Trophoblast cell (in vitro differentiated cells and primary cell): ENCODE measurements at regions not wholly inside any gene's neighbourhood (a gene's known extent, or its start where the extent isn't known, plus 50 kb on each side); places are given as distances from the start of the nearest gene placed in this dataset.

Experiments used
- DNase-seq, 2 donors: peaks; one replicate each; pipeline ENCODE4 v3.0.0-alpha.2; 2016
- H2AFZ ChIP-seq: 2 replicates; pipeline ENCODE4 v1.6.1; 2013; ENCODE audit warnings: low read length, moderate library complexity, mild to moderate bottlenecking; ENCODE audit not compliant: insufficient read depth, poor library complexity
- H2AK5ac ChIP-seq: 2 replicates; pipeline ENCODE4 v1.6.1; 2013; ENCODE audit warnings: mild to moderate bottlenecking, low read length
- H2BK120ac ChIP-seq: 2 replicates; pipeline ENCODE4 v1.6.1; 2013; ENCODE audit warnings: low read length, mild to moderate bottlenecking, moderate library complexity; ENCODE audit not compliant: insufficient read depth, poor library complexity
- H2BK12ac ChIP-seq: 2 replicates; pipeline ENCODE4 v1.6.1; 2013; ENCODE audit warnings: mild to moderate bottlenecking, low read length, moderate library complexity
- H2BK5ac ChIP-seq: 2 replicates; pipeline ENCODE4 v1.6.1; 2013; ENCODE audit warnings: low read length, low read depth, moderate library complexity, mild to moderate bottlenecking; ENCODE audit not compliant: poor library complexity
- H3K14ac ChIP-seq: 2 replicates; pipeline ENCODE4 v1.6.1; 2013; ENCODE audit warnings: mild to moderate bottlenecking, low read length
- H3K18ac ChIP-seq: 2 replicates; pipeline ENCODE4 v1.6.1; 2013; ENCODE audit warnings: mild to moderate bottlenecking, low read length
- H3K23ac ChIP-seq: 2 replicates; pipeline ENCODE4 v1.6.1; 2013; ENCODE audit warnings: low read length
- H3K27ac ChIP-seq: 2 replicates; pipeline ENCODE4 v1.5.1; 2013; ENCODE audit warnings: low read depth, mild to moderate bottlenecking, inconsistent platforms, low read length, moderate library complexity
- H3K27me3 ChIP-seq: 2 replicates; pipeline ENCODE4 v1.6.1; 2013; ENCODE audit warnings: inconsistent platforms, mild to moderate bottlenecking, low read length, moderate library complexity; ENCODE audit not compliant: insufficient read depth
- H3K36me3 ChIP-seq, 2 experiments: 1 replicate in 1 of 2; 2 replicates in 1 of 2; pipeline ENCODE4 v1.6.1; 2013; ENCODE audit warnings: low read length in 2 of 2, mild to moderate bottlenecking in 2 of 2, moderate library complexity in 1 of 2; ENCODE audit not compliant: insufficient read depth in 2 of 2, control insufficient read depth in 1 of 2
- H3K4ac ChIP-seq: 2 replicates; pipeline ENCODE4 v1.6.1; 2013; ENCODE audit warnings: low read depth, mild to moderate bottlenecking, low read length, moderate library complexity
- H3K4me1 ChIP-seq, 2 experiments: 1 replicate in 1 of 2; 2 replicates in 1 of 2; pipeline ENCODE4 v1.6.1; 2013; ENCODE audit warnings: low read length in 2 of 2, mild to moderate bottlenecking in 2 of 2, moderate library complexity in 1 of 2; ENCODE audit not compliant: insufficient read depth in 2 of 2, control insufficient read depth in 1 of 2
- H3K4me2 ChIP-seq: 2 replicates; pipeline ENCODE4 v1.6.1; 2013; ENCODE audit warnings: inconsistent platforms, mild to moderate bottlenecking, low read length, moderate library complexity
- H3K4me3 ChIP-seq: 2 replicates; pipeline ENCODE4 v1.5.1; 2013; ENCODE audit warnings: mild to moderate bottlenecking, low read depth, low read length, inconsistent platforms
- H3K79me1 ChIP-seq: one replicate; pipeline ENCODE4 v1.6.1; 2013; ENCODE audit warnings: low read length
- H3K79me2 ChIP-seq: 2 replicates; pipeline ENCODE4 v1.6.1; 2013; ENCODE audit warnings: low read length, mild to moderate bottlenecking; ENCODE audit not compliant: control insufficient read depth, insufficient read depth, poor library complexity
- H3K9ac ChIP-seq: 2 replicates; pipeline ENCODE4 v1.6.1; 2013; ENCODE audit warnings: mild to moderate bottlenecking, low read length
- H3K9me3 ChIP-seq: 2 replicates; pipeline ENCODE4 v1.6.1; 2013; ENCODE audit warnings: low read depth, mild to moderate bottlenecking, control low read depth, inconsistent platforms, low read length; ENCODE audit not compliant: insufficient read depth
- H4K12ac ChIP-seq: 2 replicates; pipeline ENCODE4 v1.6.1; 2013; ENCODE audit warnings: low read depth, mild to moderate bottlenecking, low read length, moderate library complexity
- H4K8ac ChIP-seq: 2 replicates; pipeline ENCODE4 v1.6.1; 2013; ENCODE audit warnings: low read depth, mild to moderate bottlenecking, low read length, moderate library complexity
- H4K91ac ChIP-seq: one replicate; pipeline ENCODE4 v1.6.1; 2013; ENCODE audit warnings: low read depth, mild to moderate bottlenecking, low read length, moderate library complexity
- WGBS: extraction: QIAGEN DNeasy Blood & Tissue Kit; methylation state at CpG from one replicate; pipeline ENCODE4 v1.1.7; 2013; ENCODE audit warnings: missing lambda C conversion rate; ENCODE audit not compliant: insufficient read length, insufficient coverage; ENCODE audit errors: extremely low coverage; 5-methylcytosine and 5-hydroxymethylcytosine counted together

- no CpG with 5 or more reads among the region's 4 CpGs for WGBS
- H3K4me1 ChIP-seq = no peaks in the 10 kb centered on the region
- H4K8ac ChIP-seq = no peak overlapping the region
- no peak overlapping the region for H3K4me2 ChIP-seq
- H2AK5ac ChIP-seq = no peak overlapping the region
- H3K14ac ChIP-seq = no peak overlapping the region
- peaks cover under 1% of the 10 kb centered on the region for H3K9me3 ChIP-seq
- H3K4me3 ChIP-seq = no peak overlapping the region
- H2BK5ac ChIP-seq = no peak overlapping the region
- H3K18ac ChIP-seq = no peak overlapping the region
- no peaks in the 10 kb centered on the region for H3K79me1 ChIP-seq
- H3K27me3 ChIP-seq = no peaks in the 10 kb centered on the region
- H2BK120ac ChIP-seq = no peak overlapping the region
- H3K4ac ChIP-seq = no peak overlapping the region
- no peak overlapping the region for H2BK12ac ChIP-seq
- no peak for DNase-seq
- H3K9ac ChIP-seq = no peak overlapping the region
- no peak overlapping the region for H2AFZ ChIP-seq
- H4K12ac ChIP-seq = no peak overlapping the region
- no peak overlapping the region for H4K91ac ChIP-seq
- no peaks in the 10 kb centered on the region for H3K36me3 ChIP-seq
- H3K27ac ChIP-seq = no peak overlapping the region
- no peaks in the 10 kb centered on the region for H3K79me2 ChIP-seq
- H3K23ac ChIP-seq = no peak overlapping the region
These were observed 91.9 kb upstream of the MGMT start for GRCh38 chr10:129375171-129375570.

- no peak overlapping the region for H3K4ac ChIP-seq
- H4K8ac ChIP-seq = no peak overlapping the region
- H2AFZ ChIP-seq = no peak overlapping the region
- no peak overlapping the region for H3K4me2 ChIP-seq
- H4K12ac ChIP-seq = no peak overlapping the region
- H3K14ac ChIP-seq = no peak overlapping the region
- peaks cover 1% of the 10 kb centered on the region for H3K9me3 ChIP-seq
- no peak overlapping the region for H3K27ac ChIP-seq
- H3K79me2 ChIP-seq = no peaks in the 10 kb centered on the region
- H3K4me3 ChIP-seq = no peak overlapping the region
- H3K18ac ChIP-seq = no peak overlapping the region
- no peak overlapping the region for H4K91ac ChIP-seq
- no peak overlapping the region for H2BK120ac ChIP-seq
- H2AK5ac ChIP-seq = no peak overlapping the region
- no peak overlapping the region for H2BK12ac ChIP-seq
- no peaks in the 10 kb centered on the region for H3K79me1 ChIP-seq
- no peaks in the 10 kb centered on the region for H3K36me3 ChIP-seq
- no peaks in the 10 kb centered on the region for H3K27me3 ChIP-seq
- DNase-seq = no peak
- H3K9ac ChIP-seq = no peak overlapping the region
- H3K23ac ChIP-seq = no peak overlapping the region
- WGBS = no CpG with 5 or more reads among the region's 9 CpGs
- H2BK5ac ChIP-seq = no peak overlapping the region
- H3K4me1 ChIP-seq = no peaks in the 10 kb centered on the region
These were observed 91.1 kb upstream of the MGMT start for GRCh38 chr10:129375912-129376311.

- no peak overlapping the region for H3K23ac ChIP-seq
- H3K79me1 ChIP-seq = no peaks in the 10 kb centered on the region
- no peaks in the 10 kb centered on the region for H3K79me2 ChIP-seq
- no peak overlapping the region for H3K9ac ChIP-seq
- H4K91ac ChIP-seq = no peak overlapping the region
- H4K12ac ChIP-seq = no peak overlapping the region
- H3K9me3 ChIP-seq = peaks cover 1% of the 10 kb centered on the region
- H4K8ac ChIP-seq = no peak overlapping the region
- no peak overlapping the region for H2BK5ac ChIP-seq
- no peak overlapping the region for H2BK120ac ChIP-seq
- no peak overlapping the region for H3K14ac ChIP-seq
- no peak overlapping the region for H3K4me3 ChIP-seq
- no peak overlapping the region for H3K18ac ChIP-seq
- H2AK5ac ChIP-seq = no peak overlapping the region
- no peaks in the 10 kb centered on the region for H3K27me3 ChIP-seq
- H3K27ac ChIP-seq = no peak overlapping the region
- no peak overlapping the region for H3K4ac ChIP-seq
- DNase-seq = no peak
- no peak overlapping the region for H2AFZ ChIP-seq
- WGBS = no CpG with 5 or more reads among the region's 5 CpGs
- no peak overlapping the region for H2BK12ac ChIP-seq
- H3K4me2 ChIP-seq = no peak overlapping the region
- H3K4me1 ChIP-seq = no peaks in the 10 kb centered on the region
- no peaks in the 10 kb centered on the region for H3K36me3 ChIP-seq
These were observed 86.8 kb upstream of the MGMT start for GRCh38 chr10:129380279-129380678.

- no peak overlapping the region for H2BK120ac ChIP-seq
- H4K8ac ChIP-seq = no peak overlapping the region
- H3K18ac ChIP-seq = no peak overlapping the region
- no peak overlapping the region for H3K27ac ChIP-seq
- H3K79me2 ChIP-seq = no peaks in the 10 kb centered on the region
- no peak overlapping the region for H4K12ac ChIP-seq
- no peak overlapping the region for H2AK5ac ChIP-seq
- no peak overlapping the region for H3K4me2 ChIP-seq
- no peak overlapping the region for H2BK5ac ChIP-seq
- no peak overlapping the region for H3K4ac ChIP-seq
- H3K4me3 ChIP-seq = no peak overlapping the region
- no peak overlapping the region for H4K91ac ChIP-seq
- no peaks in the 10 kb centered on the region for H3K4me1 ChIP-seq
- H3K14ac ChIP-seq = no peak overlapping the region
- H2AFZ ChIP-seq = no peak overlapping the region
- no peak overlapping the region for H2BK12ac ChIP-seq
- no peak for DNase-seq
- no CpG with 5 or more reads among the region's 4 CpGs for WGBS
- H3K9ac ChIP-seq = no peak overlapping the region
- no peak overlapping the region for H3K23ac ChIP-seq
- H3K79me1 ChIP-seq = no peaks in the 10 kb centered on the region
- no peaks in the 10 kb centered on the region for H3K36me3 ChIP-seq
- no peaks in the 10 kb centered on the region for H3K27me3 ChIP-seq
- peaks cover 1% of the 10 kb centered on the region for H3K9me3 ChIP-seq
These were observed 85.3 kb upstream of the MGMT start for GRCh38 chr10:129381741-129382140.
